HepG2 (cell line): ENCODE measurements at regions not wholly inside any gene's neighbourhood (a gene's known extent, or its start where the extent isn't known, plus 50 kb on each side); places are given as distances from the start of the nearest gene placed in this dataset.

Experiments
- ATAC-seq: fragments of 200-7000 bp; cut with Tn5 transposase; 3 replicates; pipeline ENCODE4 v1.9.1; 2020; ENCODE audit warnings: mild to moderate bottlenecking, moderate library complexity
- BruUV-seq: library from RNA; stranded (reverse); fragments of 400-500 nt; replicated peaks from 2 replicates; lab custom pipeline; 2021; lab: Mats Ljungman, UMichigan
- CTCF ChIA-PET: fragments of 300-600 bp; formaldehyde crosslinking; extraction: SDS; loops from one replicate; lab custom pipeline; 2021; ENCODE audit warnings: low total read pairs, inconsistent platforms, low intra/inter-chr PET ratio; lab: Yijun Ruan, JAX
- POLR2A ChIA-PET: fragments of 350-600 bp; sonication (Branson Sonifier 250); formaldehyde crosslinking; loops from one replicate; lab custom pipeline; 2020; ENCODE audit warnings: antibody characterized with exemption, inconsistent platforms; lab: Yijun Ruan, JAX
- DNase-seq: peaks from one replicate; pipeline ENCODE4 v3.0.0-alpha.2; 2015; ENCODE audit warnings: low spot score
- FAIRE-seq: peaks from 3 replicates; lab custom pipeline; 2011; peaks lifted over from hg19 to GRCh38; lab: Jason Lieb, UNC
- H2AFZ ChIP-seq: one replicate; pipeline ENCODE4 v1.6.1; 2011; ENCODE audit warnings: low read length, inconsistent platforms
- H3K27ac ChIP-seq: fragments of 300-600 bp; 3 replicates; pipeline ENCODE4 v1.8.0; 2011; ENCODE audit warnings: mixed run types, mild to moderate bottlenecking, mixed read lengths, low read length, inconsistent platforms; ENCODE audit not compliant: insufficient read depth; ENCODE audit errors: extremely low read length
- H3K27me3 ChIP-seq, 2 experiments: fragments of 200-600 bp in 1 of 2; 2 replicates in 1 of 2; 3 replicates in 1 of 2; pipeline versions ENCODE4 v1.6.0 to v1.8.0; 2011; ENCODE audit warnings: low read length in 2 of 2, mild to moderate bottlenecking in 2 of 2, moderate library complexity in 2 of 2, inconsistent platforms in 1 of 2; ENCODE audit not compliant: insufficient read depth in 2 of 2, control insufficient read depth in 1 of 2
- H3K36me3 ChIP-seq, 2 experiments: fragments of 200-600 bp in 1 of 2; replicated peaks in 1 of 2; 2 replicates in 1 of 2; 3 replicates in 1 of 2; pipeline versions ENCODE4 v1.5.1 to v1.8.0; 2011; ENCODE audit warnings: low read length in 2 of 2, inconsistent platforms in 1 of 2; ENCODE audit not compliant: insufficient read depth in 2 of 2, control insufficient read depth in 1 of 2
- H3K4me1 ChIP-seq: 2 replicates; pipeline ENCODE4 v1.5.1; 2012; ENCODE audit warnings: low read length, inconsistent platforms; ENCODE audit not compliant: insufficient read depth
- H3K4me2 ChIP-seq: 2 replicates; pipeline ENCODE4 v1.6.0; 2011; ENCODE audit warnings: low read depth, low read length, inconsistent platforms
- H3K4me3 ChIP-seq, 3 experiments: fragments of 200-600 bp in 1 of 3; sonication (generic), shearing (Covaris generic) in 1 of 3; replicated peaks in 1 of 3; 2 replicates each; pipeline ENCODE4 v1.5.1; 2011 to 2016; ENCODE audit warnings: low read length in 3 of 3, inconsistent platforms in 2 of 3, low read depth in 2 of 3, mild to moderate bottlenecking in 2 of 3, control low read depth in 1 of 3, mixed read lengths in 1 of 3; ENCODE audit not compliant: insufficient read depth in 1 of 3
- H3K79me2 ChIP-seq: one replicate; pipeline ENCODE4 v1.6.1; 2011; ENCODE audit warnings: low read length, inconsistent platforms; ENCODE audit not compliant: insufficient read depth
- H3K9ac ChIP-seq: 2 replicates; pipeline ENCODE4 v1.6.0; 2011; ENCODE audit warnings: mild to moderate bottlenecking, low read depth, low read length, inconsistent platforms; ENCODE audit not compliant: insufficient read depth
- H3K9me3 ChIP-seq: 2 replicates; pipeline ENCODE4 v1.5.1; 2012; ENCODE audit warnings: mild to moderate bottlenecking, low read length
- H4K20me1 ChIP-seq: 2 replicates; pipeline ENCODE4 v1.6.0; 2011; ENCODE audit warnings: inconsistent platforms, mild to moderate bottlenecking, low read length, moderate library complexity; ENCODE audit not compliant: insufficient read depth
- EHMT2 ChIP-seq: fragments of 200-600 bp; sonication (generic); IDR thresholded peaks from 2 replicates; pipeline ENCODE4 v1.7.0; 2017; ENCODE audit warnings: antibody characterized with exemption, low read depth, low read length, borderline replicate concordance
- SALL2 ChIP-seq: sonication (generic); formaldehyde crosslinking; IDR thresholded peaks from 2 replicates; pipeline ENCODE4 v1.8.1; 2023; ENCODE audit warnings: mild to moderate bottlenecking, missing genetic modification reagents, inconsistent platforms
- SP140L ChIP-seq: sonication (generic); formaldehyde crosslinking; IDR thresholded peaks from 2 replicates; pipeline ENCODE4 v1.4.0; 2020; ENCODE audit warnings: missing genetic modification reagents, borderline replicate concordance
- THYN1 ChIP-seq: sonication (generic); formaldehyde crosslinking; IDR thresholded peaks from 2 replicates; pipeline ENCODE4 v1.8.1; 2023; ENCODE audit warnings: low read depth, mild to moderate bottlenecking, moderate library complexity, missing genetic modification reagents, borderline replicate concordance
- ZBTB26 ChIP-seq: IDR thresholded peaks from 2 replicates; pipeline ENCODE4 v1.6.1; 2016; ENCODE audit warnings: missing compliant biosample characterization, missing genetic modification reagents, borderline replicate concordance
- ZBTB38 ChIP-seq: sonication (generic); formaldehyde crosslinking; IDR thresholded peaks from 2 replicates; pipeline ENCODE4 v1.5.1; 2020; ENCODE audit warnings: mild to moderate bottlenecking, missing genetic modification reagents
- ZHX2 ChIP-seq, 2 experiments: sonication (generic) in 1 of 2; formaldehyde crosslinking in 1 of 2; IDR thresholded peaks; 2 replicates each; pipeline versions ENCODE4 v1.6.1 to v1.9.0; 2014 to 2022; ENCODE audit warnings: antibody characterized with exemption in 1 of 2, borderline replicate concordance in 1 of 2, inconsistent platforms in 1 of 2, low read depth in 1 of 2, missing genetic modification reagents in 1 of 2
- ZNF180 ChIP-seq: sonication (generic); formaldehyde crosslinking; IDR thresholded peaks from 2 replicates; pipeline ENCODE4 v1.4.0; 2020; ENCODE audit warnings: low read depth, missing genetic modification reagents, borderline replicate concordance
- ZNF343 ChIP-seq: sonication (generic); formaldehyde crosslinking; IDR thresholded peaks from 2 replicates; pipeline ENCODE4 v1.4.0; 2020; ENCODE audit warnings: mild to moderate bottlenecking, missing genetic modification reagents
- WGBS: methylation state at CpG from one replicate; pipeline ENCODE4 v1.1.6; 2017; ENCODE audit warnings: low lambda C conversion rate; 5-methylcytosine and 5-hydroxymethylcytosine counted together
- in situ Hi-C: cut with HindIII; loops from 2 replicates; pipeline ENCODE4 v1.10.0; 2017; ENCODE audit warnings: low pct_unique_long_range_greater_than_20kb; ENCODE audit not compliant: extremely low pct_ligation_motif_present
- intact Hi-C: fragments of 100-400 bp; cut with micrococcal nuclease; formaldehyde crosslinking; loops from one replicate; pipeline ENCODE4 v1.10.0; 2022; ENCODE audit not compliant: unreplicated experiment

- H3K27me3 ChIP-seq: no peaks in the 10 kb centered on the region
- no peak for ATAC-seq
- H3K4me3 ChIP-seq: no peak overlapping the region
- peaks cover 11% of the 10 kb centered on the region; the same call in 1 of the 2 replicates for H3K9me3 ChIP-seq
- ChIA-PET POLR2A (no interaction called here), CTCF (no interaction called here)
- DNase-seq: no peak
- intact Hi-C loops (no loop called here), in situ Hi-C loops (no loop called here)
- H4K20me1 ChIP-seq: no peaks in the 10 kb centered on the region
- no peak overlapping the region for H3K27ac ChIP-seq
- H3K79me2 ChIP-seq: no peaks in the 10 kb centered on the region
- no peak overlapping the region for H2AFZ ChIP-seq
- H3K36me3 ChIP-seq: no peaks in the 10 kb centered on the region
- no peak overlapping the region for H3K4me2 ChIP-seq
- WGBS: 65% methylated on average over 1 of the region's 1 CpG
- BruUV-seq: no TSS peak
- H3K9ac ChIP-seq: no peak overlapping the region
- H3K4me1 ChIP-seq: peaks cover 9% of the 10 kb centered on the region
- FAIRE-seq: no peak
- TF ChIP-seq ZNF180 (no peak), ZBTB38 (no peak), THYN1 (CRISPR knock-in tag) (no peak), SP140L (no peak), ZNF343 (CRISPR knock-in tag) (no peak), ZHX2 (IDR thresholded peaks at IDR 0.05; ENCODE audit: low read depth) (no peak), ZHX2 (CRISPR knock-in tag; IDR thresholded peaks at IDR 0.05; ENCODE audit: borderline replicate concordance) (no peak), ZBTB26 (CRISPR knock-in tag) (no peak), EHMT2 (no peak), SALL2 (CRISPR knock-in tag) (no peak)
These were observed 139.2 kb upstream of the XPO1 start for GRCh38 chr2:61677306-61677705.
